ENCODE measurements at regions not wholly inside any gene's neighbourhood (a gene's known extent, or its start where the extent isn't known, plus 50 kb on each side); places are given as distances from the start of the nearest gene placed in this dataset.
A peak's percentile ranks its signal among the peaks of the same experiment; 100 is the strongest.

DNA sequence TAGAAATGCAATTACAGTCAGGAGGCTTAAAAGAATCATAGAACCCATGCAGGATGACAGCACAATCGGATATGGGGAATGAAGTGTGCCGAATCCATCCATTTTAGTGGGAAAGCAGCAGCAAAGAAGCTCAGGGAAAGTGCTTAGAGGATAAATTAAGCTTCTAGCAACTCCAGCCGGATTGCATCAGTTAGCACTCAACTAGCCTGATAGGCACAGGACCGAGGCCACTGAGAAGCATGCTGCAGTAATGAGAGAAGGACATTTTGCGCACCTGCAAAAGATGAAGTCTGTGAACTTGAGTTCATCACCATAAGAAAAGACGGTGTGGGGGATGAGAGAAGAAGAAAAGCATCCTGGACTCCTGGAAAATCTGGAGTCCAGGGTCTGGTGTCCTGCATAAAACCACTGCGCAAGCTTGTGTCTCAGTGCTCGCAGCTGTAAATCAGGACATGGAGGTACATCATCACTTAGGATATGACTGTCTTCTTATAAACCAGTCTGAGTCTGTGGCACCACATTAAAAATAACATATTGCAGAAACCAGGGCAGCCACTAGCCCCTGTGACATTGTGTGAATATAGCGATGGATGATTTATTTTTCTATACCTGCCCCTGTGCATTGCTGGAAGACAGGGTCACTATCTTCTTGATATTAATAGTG, 665.5 kb upstream of the SOX11 start:
- no peak for DNase-seq

DNA sequence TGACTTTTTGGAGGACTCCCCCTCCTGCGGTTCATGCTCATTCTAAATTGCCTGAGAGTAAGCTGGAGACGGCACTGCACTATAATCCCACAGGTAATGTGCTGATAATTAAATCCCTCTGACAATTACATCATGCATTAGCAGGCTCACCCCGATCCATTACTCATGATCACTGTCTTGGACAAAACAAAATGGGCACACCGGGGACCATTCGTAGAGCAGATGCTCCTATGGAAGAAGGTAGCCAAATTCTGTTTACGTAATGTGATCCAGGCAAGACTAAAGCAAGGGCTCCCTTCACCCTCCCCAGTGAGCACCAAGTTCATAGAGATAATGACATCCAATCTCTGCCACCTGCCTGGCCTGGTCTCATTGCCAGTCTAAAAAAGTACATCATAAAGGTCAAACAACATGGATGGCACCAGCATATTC, 657.1 kb upstream of the SOX11 start:
- DNase-seq: no peak

- DNase-seq: no peak
These were observed 655.9 kb upstream of the SOX11 start for GRCh38 chr2:5036256-5036655.

DNA sequence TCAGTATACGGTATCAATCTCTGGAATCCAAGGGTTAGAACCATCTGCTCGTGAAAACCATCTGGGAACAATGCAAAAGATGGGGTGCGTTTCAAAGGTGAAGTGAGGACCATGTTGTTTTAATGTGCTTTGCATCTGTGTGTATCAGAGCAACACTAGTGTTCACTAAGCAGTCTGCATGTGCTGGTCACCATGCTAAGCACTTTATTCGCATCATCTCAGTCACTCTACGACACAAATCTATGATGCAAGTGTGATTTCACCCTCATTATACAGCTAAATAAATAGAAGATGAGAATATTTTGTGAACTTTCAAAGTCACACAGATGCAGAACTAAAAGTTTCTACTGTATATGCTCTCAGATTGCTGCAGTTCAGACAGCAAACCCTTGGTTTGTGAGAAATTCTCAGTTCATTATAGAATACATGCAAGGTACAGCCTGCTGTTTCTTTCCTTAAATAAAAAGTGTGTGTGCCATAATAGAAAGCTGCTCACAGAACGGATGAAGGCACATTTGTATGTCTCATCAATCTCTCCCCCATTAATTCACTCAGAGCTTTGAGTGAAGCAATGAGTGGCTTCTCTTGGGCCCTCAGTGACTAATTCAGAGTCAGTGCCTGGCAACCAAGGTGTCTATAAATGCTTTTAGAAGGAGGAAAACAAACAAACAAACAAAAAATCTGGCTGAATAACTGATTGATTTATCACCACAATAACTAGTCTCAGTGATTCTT, 652.8 kb upstream of the SOX11 start:
- DNase-seq: no peak

GRCh38 chr2:5040571-5040970, 651.6 kb upstream of the SOX11 start:
- no peak for DNase-seq

- no peak for DNase-seq
These were observed 650.7 kb upstream of the SOX11 start for GRCh38 chr2:5041501-5041900.

DNA sequence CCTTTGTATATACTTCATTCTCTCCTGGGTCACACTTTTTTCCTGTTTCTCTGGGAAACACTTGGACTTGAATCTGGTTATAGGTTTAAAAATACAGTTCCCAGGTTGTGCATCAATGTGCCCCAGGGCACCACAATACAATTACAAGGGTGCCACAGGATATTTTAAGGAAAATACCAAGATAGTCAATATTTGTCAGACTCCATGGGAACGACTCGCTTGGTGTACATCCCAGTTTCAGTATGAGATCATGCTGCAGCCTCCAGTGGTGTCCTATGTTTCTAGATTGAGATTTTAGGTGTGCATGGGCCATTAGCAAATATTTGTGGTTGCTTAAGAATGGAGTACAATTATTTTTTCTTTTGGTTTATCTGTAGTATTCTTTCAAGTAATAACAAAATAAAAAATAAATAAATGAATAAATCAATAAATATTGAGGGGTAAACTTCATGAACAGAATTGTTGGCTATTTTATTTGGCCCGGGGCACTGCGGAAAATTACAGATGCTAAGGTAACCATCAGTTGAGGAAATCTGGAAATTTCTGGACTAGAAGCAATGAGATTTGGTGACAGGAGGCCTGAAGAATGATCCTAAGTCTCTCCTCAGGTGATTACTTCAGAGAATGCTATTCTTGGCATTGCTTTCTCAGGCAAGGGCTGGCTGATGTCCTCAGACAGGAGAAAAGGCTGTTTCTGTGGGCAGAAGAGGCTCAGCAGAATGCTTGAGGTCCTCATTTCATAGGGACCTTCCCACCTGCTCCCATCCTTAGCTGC, 649.3 kb upstream of the SOX11 start:
- DNase-seq: no peak

DNA sequence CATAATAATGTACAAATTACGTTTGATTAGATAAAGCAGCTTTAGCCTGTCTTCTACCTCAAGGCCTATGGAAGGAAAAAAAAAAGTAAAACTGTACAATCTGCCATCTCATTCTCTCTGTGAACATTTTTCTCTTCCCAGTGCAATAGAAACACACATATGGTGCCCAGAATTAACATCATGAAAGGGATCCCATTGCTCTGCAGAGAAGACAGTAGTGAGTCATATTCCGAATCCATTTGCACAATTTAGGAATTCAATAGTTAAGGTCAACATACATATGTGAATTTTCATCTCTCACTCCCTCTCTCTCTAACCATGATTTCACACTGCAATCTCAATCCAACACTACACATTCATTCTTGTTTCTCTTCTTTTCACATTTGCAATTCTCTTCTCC, 640.9 kb upstream of the SOX11 start:
- DNase-seq: no peak

- no peak for DNase-seq
These were observed 639.3 kb upstream of the SOX11 start for GRCh38 chr2:5052905-5053304.

GRCh38 chr2:5057891-5058351, 634.3 kb upstream of the SOX11 start:
- no peak for DNase-seq

GRCh38 chr2:5060956-5061355, 631.2 kb upstream of the SOX11 start:
- DNase-seq: no peak

DNA sequence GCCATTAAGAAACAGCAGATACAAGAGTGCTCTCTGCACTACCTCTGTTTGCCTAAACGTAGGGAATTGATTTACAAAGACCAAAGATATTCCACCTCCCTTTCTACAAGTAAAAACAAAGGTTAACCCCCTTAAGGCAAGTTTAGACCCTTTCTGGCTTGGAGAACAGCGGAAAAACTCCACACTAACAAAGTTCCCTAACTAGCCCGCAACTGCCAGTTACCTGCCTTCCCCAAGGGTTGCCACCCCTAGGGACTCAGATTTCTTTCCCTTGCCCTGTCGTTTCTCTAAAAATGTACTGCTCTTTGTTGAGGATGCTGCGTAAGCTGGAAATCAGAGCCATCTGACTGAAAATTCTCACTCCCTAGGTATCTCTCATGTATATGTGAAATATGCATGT, 627.5 kb upstream of the SOX11 start:
- no peak for DNase-seq

DNA sequence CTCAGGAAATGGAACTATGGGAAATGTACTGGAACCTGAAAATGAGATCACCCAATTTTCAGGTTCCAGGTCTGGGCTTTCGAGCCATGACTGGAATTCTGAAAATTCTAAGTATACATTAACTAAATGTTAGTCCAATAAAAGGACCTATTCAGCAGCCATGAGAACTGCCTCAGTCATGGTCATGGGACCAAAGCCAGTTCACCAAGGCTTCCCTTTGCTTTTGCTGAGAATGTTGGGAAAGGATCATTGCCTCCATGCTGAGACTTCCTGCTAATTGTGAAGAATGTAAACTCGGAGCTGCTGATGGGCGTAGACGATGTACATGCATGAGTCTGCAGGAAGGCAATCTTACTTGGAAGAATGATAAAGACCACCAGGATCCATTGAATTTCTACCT, 624.4 kb upstream of the SOX11 start:
- DNase-seq: no peak

GRCh38 chr2:5070257-5070656, 621.9 kb upstream of the SOX11 start:
- peak; percentile 2 for DNase-seq

- DNase-seq: peak; percentile 64
These were observed 617.5 kb upstream of the SOX11 start for GRCh38 chr2:5074733-5075132.

DNA sequence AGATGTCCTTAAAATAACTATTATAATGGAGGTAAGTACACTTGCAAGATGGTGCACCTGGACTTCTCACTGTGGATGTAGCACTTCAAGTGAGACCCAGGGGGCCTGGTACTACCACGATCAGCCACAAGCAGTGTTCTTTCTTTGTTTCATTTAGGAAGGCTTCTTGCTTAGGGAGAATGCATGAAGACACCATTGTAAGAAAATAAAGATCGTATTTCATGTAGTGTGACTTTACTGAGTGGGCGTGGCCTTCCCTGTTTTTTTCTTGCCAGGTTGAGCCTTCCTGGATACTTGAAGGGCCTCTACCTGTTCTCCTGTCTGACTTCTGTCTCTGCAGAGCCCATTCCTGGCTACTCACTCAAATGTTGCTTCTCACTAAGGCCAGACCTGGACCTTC, 615.6 kb upstream of the SOX11 start:
- no peak for DNase-seq

DNA sequence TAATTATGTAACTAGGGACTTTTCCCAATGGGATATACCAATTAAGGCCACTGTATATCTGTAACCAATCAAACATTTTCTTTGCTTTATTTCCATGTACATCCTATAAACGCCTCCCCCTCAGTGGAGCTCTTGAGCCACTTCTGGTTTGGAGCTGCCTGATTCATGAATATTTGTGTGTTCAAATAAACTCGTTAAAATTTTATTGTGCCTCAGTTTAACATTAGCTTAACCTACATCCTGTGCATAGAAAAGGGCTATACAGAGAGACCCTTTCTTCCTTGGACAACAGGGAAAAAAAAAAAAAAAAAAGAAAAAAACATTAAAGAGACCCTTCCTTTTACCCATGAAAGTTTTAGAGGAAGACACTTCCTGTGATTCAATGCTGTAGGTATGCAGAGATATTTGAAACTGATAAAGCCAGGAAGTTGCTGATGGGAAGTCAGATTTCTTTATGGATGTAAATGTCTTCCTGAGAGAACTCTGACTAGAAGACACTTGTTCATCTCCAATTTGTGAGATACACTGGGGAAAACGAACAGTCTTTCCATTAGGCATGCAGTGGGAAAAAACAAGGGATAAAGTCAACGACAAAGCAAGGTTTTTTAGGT, 614.6 kb upstream of the SOX11 start:
- DNase-seq: no peak

DNA sequence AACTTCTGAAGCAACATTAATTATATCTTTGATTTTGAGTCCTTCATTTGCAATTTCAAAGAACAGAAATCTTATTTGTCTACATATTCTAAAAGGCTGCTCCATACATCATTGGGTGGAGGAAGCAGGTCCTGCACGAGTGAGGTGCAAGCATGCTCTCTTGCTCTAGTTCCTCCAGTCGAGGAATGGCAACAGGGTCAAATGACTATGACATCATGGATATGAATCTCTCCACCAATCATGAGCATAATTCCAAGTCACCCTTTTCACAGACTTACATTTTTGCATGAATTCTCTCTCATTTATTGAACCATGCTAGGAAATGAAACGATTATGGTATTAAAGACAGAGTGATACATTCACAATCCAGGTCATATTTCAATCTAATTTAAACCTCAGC, 608.8 kb upstream of the SOX11 start:
- no peak for DNase-seq

DNA sequence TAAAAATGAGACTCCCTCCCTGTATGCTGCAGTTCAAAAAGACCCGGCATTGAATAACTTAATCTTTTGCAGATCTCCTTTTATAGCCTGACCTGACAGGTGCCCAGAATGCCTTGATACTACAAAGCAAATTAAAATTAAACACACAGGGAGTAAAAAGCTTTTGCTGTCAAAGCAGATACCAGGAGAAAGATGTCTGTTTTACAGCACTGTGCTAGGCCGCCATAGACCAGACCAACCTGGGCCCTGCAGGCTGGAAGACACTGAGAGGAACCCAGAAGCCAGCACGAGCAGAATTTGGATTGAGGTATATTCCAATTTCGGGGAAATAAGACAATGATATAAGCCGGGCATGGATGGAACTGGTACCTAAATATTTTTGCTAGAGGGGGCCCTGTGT, 602.8 kb upstream of the SOX11 start:
- DNase-seq: no peak

DNA sequence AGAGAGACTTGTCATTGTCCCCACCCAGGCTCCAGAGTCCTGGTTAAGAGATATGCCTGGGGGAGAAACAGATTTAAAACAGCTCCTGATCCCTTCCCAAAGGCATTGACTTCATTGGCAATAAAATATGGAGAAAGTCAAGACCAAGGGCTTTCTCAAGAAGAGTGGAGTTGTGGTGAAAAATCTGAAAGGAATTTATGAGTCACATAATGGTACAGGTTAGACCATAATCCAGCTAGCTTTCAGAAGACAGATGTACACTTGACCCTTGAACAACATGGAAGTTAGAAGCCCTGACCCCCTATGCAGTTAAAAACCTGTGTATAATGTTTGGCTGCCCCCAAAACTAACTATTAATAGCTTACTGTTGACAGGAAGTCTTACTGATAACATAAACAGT, 599.1 kb upstream of the SOX11 start:
- no peak for DNase-seq

DNA sequence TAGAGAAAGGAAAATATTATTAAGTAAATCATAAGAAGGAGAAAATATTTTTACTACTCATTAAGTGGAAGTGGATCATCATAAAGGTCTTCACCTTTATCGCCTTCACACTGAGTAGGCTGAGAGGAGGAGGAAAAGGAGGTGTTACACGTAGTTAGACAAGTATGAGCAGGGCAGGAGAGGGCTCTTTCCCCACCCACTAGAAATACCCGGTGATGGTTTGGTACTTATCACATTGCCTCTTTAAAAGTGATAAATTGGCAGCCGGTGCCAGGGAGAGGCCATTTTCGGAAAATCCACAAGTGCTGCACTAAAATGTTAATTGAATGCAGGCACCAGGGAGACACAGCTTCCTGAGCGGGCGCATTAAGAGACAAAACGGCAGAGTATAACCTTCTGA, 598.7 kb upstream of the SOX11 start:
- DNase-seq: no peak

GRCh38 chr2:5094192-5094591, 598.0 kb upstream of the SOX11 start:
- DNase-seq: no peak

DNA sequence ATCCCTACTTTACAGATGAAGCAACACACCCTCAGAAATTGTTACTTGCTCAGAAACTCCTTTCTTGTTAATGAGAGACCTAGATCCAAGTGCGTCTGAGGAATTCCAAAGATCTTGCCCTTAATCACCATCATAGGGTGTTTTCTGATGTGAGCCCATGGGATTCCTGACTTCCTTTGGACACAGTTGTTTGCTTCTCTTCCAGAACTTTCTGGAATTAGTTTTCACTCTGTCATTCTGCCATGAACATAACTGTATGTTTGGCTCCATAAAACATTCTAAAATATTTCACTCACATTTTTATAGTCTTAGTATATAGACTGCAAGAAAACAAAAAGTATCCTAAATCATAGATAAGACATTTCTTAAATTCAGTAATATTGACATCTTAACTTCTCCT, 593.9 kb upstream of the SOX11 start:
- no peak for DNase-seq

DNA sequence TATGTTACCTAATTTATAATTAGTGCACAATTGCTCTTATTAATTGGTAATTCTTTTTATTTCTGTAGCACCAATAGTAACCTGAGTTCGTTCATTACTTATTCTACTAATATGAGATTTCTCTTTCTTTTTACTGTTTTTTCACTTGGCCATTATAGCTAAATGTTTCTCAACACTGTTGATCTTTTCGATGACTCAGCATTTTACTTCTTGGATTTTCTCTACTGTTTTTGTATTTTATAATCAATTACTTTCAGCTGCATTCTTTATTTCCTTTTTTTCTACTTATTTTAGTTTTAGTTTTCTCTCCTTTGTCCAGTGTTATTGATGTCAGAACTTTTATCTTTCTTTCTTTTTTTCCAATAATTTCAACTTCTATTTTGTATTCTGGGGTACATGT, 589.4 kb upstream of the SOX11 start:
- DNase-seq: no peak

All from hematopoietic multipotent progenitor cell treated with erythropoietin and hydrocortisone succinate and interleukin-3 and kit ligand, for 4 days (in vitro differentiated cells).